Esophagus muscularis mucosa (tissue), 4 donors: ENCODE measurements at regions not wholly inside any gene's neighbourhood (a gene's known extent, or its start where the extent isn't known, plus 50 kb on each side); places are given as distances from the start of the nearest gene placed in this dataset.

Experiments
- EP300 ChIP-seq: sonication (generic); formaldehyde crosslinking; IDR thresholded peaks from one replicate; pipeline ENCODE4 v1.6.1; 2017; ENCODE audit warnings: antibody characterized with exemption
- POLR2A ChIP-seq: fragments of 450-650 bp; IDR thresholded peaks from one replicate; pipeline ENCODE4 v1.6.1; 2017; ENCODE audit warnings: antibody characterized with exemption, moderate library complexity, mild to moderate bottlenecking, low read depth
- TF ChIP-seq, protein P1 (sequence below), 3 experiments: fragments of 200-600 bp in 2 of 3; fragments of 450-650 bp in 1 of 3; sonication (generic) in 2 of 3; IDR thresholded peaks; one replicate each; pipeline ENCODE4 v1.5.1; 2017 to 2019; ENCODE audit warnings: antibody characterized with exemption in 3 of 3, mild to moderate bottlenecking in 2 of 3, moderate library complexity in 1 of 3

DNA sequence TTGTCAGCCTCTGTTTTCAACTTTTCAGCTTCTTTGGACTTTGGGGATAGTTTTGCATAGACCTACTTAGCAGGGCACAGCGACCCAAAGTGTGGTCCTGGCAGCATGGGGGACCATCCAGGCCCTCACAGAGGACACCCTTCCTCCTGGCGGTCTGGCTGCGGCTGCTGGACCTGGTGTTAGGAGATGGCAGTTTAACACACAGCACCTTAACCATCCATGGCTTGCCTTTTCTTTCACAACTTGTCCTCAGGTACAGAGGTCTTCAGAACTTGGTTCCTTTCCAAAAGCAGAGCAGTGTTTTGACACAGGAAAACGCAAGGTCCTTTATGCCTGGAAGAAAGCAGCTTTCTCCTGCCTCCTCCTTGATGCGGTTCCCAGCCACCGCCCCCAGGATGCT lies 68.1 kb downstream of the RHOU start:
- TF ChIP-seq, protein P1, sequence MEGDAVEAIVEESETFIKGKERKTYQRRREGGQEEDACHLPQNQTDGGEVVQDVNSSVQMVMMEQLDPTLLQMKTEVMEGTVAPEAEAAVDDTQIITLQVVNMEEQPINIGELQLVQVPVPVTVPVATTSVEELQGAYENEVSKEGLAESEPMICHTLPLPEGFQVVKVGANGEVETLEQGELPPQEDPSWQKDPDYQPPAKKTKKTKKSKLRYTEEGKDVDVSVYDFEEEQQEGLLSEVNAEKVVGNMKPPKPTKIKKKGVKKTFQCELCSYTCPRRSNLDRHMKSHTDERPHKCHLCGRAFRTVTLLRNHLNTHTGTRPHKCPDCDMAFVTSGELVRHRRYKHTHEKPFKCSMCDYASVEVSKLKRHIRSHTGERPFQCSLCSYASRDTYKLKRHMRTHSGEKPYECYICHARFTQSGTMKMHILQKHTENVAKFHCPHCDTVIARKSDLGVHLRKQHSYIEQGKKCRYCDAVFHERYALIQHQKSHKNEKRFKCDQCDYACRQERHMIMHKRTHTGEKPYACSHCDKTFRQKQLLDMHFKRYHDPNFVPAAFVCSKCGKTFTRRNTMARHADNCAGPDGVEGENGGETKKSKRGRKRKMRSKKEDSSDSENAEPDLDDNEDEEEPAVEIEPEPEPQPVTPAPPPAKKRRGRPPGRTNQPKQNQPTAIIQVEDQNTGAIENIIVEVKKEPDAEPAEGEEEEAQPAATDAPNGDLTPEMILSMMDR (IDR thresholded peaks at IDR 0.05): no peak
- TF ChIP-seq EP300: no peak
- TF ChIP-seq POLR2A: no peak
